ENCODE measurements at regions not wholly inside any gene's neighbourhood (a gene's known extent, or its start where the extent isn't known, plus 50 kb on each side); places are given as distances from the start of the nearest gene placed in this dataset.

DNA sequence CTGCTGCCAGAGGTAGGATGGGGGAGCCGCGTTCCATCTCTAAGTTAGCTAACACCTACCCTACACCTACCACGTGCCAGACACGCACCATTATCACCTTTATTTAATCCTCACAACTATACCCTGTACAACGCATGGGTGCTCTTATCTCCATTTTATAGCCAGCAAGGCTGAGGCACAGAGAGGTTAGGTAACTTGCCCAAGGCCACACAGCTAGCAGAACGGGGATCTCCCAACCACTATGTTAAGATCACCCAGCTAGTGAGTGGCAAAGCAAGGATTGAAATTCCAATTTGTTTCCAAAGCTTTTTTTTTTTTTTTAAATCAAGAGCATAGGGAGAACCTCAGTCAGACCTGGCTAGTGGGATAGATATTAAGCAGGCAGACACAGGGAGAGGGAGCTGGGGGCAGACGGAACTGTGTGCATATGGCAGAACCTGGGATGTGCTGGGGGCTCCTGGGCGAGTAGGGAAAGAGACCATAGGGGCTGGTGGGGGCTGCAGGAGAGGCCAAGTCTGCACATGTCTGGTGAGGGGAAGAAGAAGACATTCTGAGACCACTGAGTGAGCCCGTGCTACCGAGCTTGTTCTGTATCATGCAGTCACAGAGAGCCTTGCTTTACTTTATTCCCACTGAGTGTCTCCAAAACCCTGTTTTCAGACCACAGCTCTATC is 196.3 kb upstream of the TPM1 start:
- DNase-seq (ENCODE audit: low spot score in 2 of 2) (no peak), ATAC-seq (no peak)
- Mint-ChIP-seq H3K4me3 (no peak overlapping the region), H3K36me3 (peaks cover 6% of the 10 kb centered on the region), H3K27ac (no peak overlapping the region), H3K9me3 (no peaks in the 10 kb centered on the region), H3K4me1 (no peaks in the 10 kb centered on the region)

DNA sequence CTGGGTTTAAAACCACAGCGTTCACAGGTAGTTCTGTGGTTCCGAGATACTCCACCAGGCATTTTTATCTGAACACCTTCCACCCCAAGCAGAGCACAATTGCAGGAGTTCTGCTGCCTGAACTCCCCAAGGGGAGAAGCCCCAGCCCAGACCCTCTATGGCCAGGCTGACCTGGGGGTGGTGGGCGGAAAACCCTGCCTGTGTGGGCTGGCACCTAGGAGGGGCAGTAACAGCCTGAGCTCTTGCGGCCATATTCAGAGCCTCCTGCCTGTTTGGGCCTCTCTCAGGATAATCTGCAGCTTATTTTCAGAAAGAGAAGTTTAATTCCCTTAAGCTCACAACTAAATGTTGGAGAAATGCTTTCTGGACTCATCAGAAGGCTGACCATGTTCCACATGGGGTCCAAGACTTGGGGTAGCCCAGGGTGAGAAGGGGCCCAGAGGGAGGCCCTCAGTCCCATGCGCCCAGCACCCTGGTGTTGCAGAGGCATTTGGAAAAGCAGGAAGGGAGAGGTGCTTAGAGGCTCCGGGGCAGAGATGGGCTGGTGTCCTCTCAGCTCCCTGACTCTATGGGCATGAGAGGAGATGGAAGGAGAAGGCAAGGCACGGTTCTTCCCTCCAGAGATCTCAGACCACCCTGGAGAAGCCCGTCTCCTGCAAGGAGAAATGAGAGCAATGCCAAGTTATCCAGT is 195.6 kb upstream of the TPM1 start:
- ATAC-seq (no peak), DNase-seq (ENCODE audit: low spot score in 2 of 2) (no peak)
- Mint-ChIP-seq H3K9me3 (no peaks in the 10 kb centered on the region), H3K27ac (no peak overlapping the region), H3K4me3 (no peak overlapping the region), H3K4me1 (no peaks in the 10 kb centered on the region), H3K36me3 (peaks cover 6% of the 10 kb centered on the region)

DNA sequence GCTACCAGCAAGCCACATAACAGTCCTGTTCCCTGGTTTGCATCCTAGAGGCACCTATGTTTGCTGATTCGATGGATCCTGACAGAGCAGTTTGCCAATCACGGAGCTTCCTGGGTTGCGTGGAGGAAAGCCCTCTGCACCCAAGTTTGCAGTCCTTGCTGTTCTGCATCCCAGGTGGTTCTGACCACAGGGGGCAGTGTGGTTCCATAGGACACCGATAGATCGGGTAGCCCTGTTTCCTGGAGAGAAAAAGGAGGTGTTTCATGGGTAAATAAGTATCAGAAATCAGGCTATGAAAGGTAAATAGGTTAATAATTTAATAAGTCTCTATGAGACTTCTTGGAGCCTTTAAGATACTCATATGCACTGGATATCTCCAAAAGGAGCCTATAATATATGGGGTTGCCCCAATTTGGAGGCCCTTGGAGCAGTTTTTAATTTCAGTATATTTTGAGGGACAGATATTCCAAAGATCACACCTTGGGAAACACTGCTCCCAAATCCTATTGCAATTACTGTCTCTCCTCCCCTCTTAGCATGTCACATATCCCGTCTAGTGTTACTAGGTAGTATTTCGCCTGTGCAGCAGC is 194.6 kb upstream of the TPM1 start:
- ATAC-seq (peak; percentile 44), DNase-seq (ENCODE audit: low spot score in 2 of 2) (peak; percentile 38 to 69)
- Mint-ChIP-seq H3K27ac (no peak overlapping the region), H3K4me1 (no peaks in the 10 kb centered on the region), H3K9me3 (no peaks in the 10 kb centered on the region), H3K4me3 (no peak overlapping the region), H3K36me3 (peaks cover 6% of the 10 kb centered on the region)

- Mint-ChIP-seq H3K36me3 (peaks cover 6% of the 10 kb centered on the region), H3K9me3 (no peaks in the 10 kb centered on the region), H3K4me3 (no peak overlapping the region), H3K27ac (no peak overlapping the region), H3K4me1 (no peaks in the 10 kb centered on the region)
- ATAC-seq (no peak), DNase-seq (ENCODE audit: low spot score in 2 of 2) (no peak)
These were observed 193.9 kb upstream of the TPM1 start for GRCh38 chr15:62848632-62849050.

GRCh38 chr15:62849316-62850106 is 193.0 kb upstream of the TPM1 start:
- Mint-ChIP-seq H3K4me1 (no peaks in the 10 kb centered on the region), H3K27ac (no peak overlapping the region), H3K4me3 (no peak overlapping the region), H3K36me3 (peaks cover 6% of the 10 kb centered on the region), H3K9me3 (no peaks in the 10 kb centered on the region)
- ATAC-seq, result no peak
- DNase-seq (ENCODE audit: low spot score in 2 of 2), result no peak

GRCh38 chr15:62850318-62850717 is 192.2 kb upstream of the TPM1 start:
- DNase-seq (ENCODE audit: low spot score in 2 of 2), result no peak
- no peaks in the 10 kb centered on the region for H3K4me1 Mint-ChIP-seq
- no peak overlapping the region for H3K4me3 Mint-ChIP-seq
- no peaks in the 10 kb centered on the region for H3K9me3 Mint-ChIP-seq
- no peak for ATAC-seq
- H3K36me3 Mint-ChIP-seq, result peaks cover 6% of the 10 kb centered on the region
- H3K27ac Mint-ChIP-seq, result no peak overlapping the region

- peaks cover 6% of the 10 kb centered on the region for H3K36me3 Mint-ChIP-seq
- H3K9me3 Mint-ChIP-seq, result no peaks in the 10 kb centered on the region
- DNase-seq (ENCODE audit: low spot score in 2 of 2), result no peak
- no peak for ATAC-seq
- no peak overlapping the region for H3K4me3 Mint-ChIP-seq
- H3K4me1 Mint-ChIP-seq, result no peaks in the 10 kb centered on the region
- H3K27ac Mint-ChIP-seq, result no peak overlapping the region
These were observed 191.7 kb upstream of the TPM1 start for GRCh38 chr15:62850791-62851291.

DNA sequence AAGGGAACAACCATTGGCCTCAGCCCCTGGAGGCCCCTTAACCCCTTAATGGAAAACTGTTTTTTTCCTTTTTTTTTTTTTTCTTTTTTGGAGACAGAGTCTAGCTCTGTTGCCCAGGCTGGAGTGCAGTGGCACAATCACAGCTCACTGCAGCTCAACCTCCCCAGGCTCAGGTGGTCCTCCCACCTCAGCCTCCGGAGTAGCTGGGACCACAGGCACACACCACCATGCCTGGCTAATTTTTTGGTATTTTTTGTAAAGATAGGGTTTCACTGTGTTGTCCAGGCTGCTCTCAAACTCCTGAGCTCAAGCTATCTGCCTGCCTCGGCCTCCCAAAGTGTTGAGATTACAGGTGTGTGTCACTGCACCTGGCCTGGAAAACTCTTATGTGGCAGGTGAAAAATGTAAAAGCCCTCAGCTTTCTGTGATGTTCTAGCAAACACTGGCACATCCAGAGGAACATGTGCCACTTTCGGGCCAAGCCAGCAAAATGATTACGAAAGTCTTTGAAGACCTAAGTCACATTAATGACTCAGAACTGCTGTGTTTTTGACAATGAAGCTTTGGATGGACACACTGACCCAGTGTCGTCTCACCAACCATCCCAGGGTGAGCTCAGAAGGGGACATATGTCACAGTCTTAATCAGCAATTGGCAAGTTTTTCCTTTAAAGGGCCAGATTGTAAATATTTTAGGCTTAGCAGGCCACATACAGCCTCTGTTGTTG is 189.3 kb upstream of the TPM1 start:
- no peak for DNase-seq (ENCODE audit: low spot score in 2 of 2)

GRCh38 chr15:62853841-62854225 is 188.7 kb upstream of the TPM1 start:
- Mint-ChIP-seq H3K4me3 (no peak overlapping the region), H3K4me1 (peaks cover 20% of the 10 kb centered on the region), H3K27ac (no peak overlapping the region), H3K36me3 (no peaks in the 10 kb centered on the region), H3K9me3 (no peaks in the 10 kb centered on the region)
- DNase-seq (ENCODE audit: low spot score in 2 of 2) (no peak), ATAC-seq (no peak)

More for the DNA sequence above, 189.3 kb upstream of the TPM1 start:
- H3K4me1 Mint-ChIP-seq, result peaks cover 17% of the 10 kb centered on the region
- no peak overlapping the region for H3K27ac Mint-ChIP-seq
- no peaks in the 10 kb centered on the region for H3K36me3 Mint-ChIP-seq
- no peak for ATAC-seq
- H3K4me3 Mint-ChIP-seq, result no peak overlapping the region
- no peaks in the 10 kb centered on the region for H3K9me3 Mint-ChIP-seq

GRCh38 chr15:62854420-62855084 is 188.0 kb upstream of the TPM1 start:
- Mint-ChIP-seq H3K4me1 (peaks cover 20% of the 10 kb centered on the region), H3K36me3 (no peaks in the 10 kb centered on the region), H3K27ac (no peak overlapping the region), H3K4me3 (no peak overlapping the region), H3K9me3 (no peaks in the 10 kb centered on the region)
- DNase-seq (ENCODE audit: low spot score in 2 of 2), result no peak
- ATAC-seq, result no peak

GRCh38 chr15:62855085-62855476 is 187.5 kb upstream of the TPM1 start:
- no peaks in the 10 kb centered on the region for H3K9me3 Mint-ChIP-seq

DNA sequence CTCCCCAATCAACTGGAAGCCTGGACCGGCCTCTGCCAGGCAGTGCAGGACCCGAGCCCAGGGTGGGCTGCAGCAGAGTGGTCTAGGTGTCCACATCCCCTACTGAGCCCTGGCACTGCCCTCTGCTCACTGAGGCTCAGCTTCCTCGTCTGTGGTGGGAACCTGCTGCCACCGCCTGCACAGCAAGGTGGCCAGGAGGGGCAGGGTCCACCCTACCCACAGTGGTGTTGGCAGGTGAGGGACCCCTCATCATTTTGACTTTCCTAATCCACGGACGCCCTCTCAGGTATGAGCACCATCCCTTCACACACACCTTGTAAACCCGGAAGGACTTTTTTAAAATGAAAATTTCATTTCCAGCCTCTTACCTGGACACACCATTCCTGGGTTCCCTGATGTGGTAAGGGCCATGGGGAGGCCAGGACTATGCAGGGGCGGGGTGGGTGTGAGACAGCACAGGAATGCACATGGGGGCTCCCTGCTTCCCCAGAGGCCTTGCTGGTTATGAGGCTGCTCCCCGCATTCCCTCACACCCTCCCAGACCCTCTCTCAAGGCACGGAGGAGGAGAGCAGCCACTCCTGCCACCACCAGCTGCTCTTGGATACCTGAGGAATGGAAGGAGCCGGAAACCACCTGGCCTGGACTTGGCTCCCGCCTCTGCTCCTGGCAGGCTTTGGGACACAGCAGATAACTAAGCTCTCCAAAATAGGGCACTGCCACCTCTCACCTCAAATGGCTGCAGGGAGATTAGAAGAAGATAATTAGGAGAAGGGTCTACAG is 185.9 kb upstream of the TPM1 start:
- Mint-ChIP-seq H3K4me3 (no peak overlapping the region), H3K27ac (no peak overlapping the region), H3K36me3 (no peaks in the 10 kb centered on the region), H3K4me1 (peaks cover 20% of the 10 kb centered on the region), H3K9me3 (no peaks in the 10 kb centered on the region)
- ATAC-seq (no peak), DNase-seq (ENCODE audit: low spot score in 2 of 2) (no peak)

More at GRCh38 chr15:62855085-62855476, 187.5 kb upstream of the TPM1 start:
- ATAC-seq (no peak), DNase-seq (ENCODE audit: low spot score in 2 of 2) (no peak)
- H3K4me3 Mint-ChIP-seq, result no peak overlapping the region
- no peak overlapping the region for H3K27ac Mint-ChIP-seq
- H3K4me1 Mint-ChIP-seq, result peaks cover 20% of the 10 kb centered on the region
- H3K36me3 Mint-ChIP-seq, result no peaks in the 10 kb centered on the region

- no peaks in the 10 kb centered on the region for H3K36me3 Mint-ChIP-seq
- DNase-seq (ENCODE audit: low spot score in 2 of 2) (peak; percentile 4 to 61), ATAC-seq (peak; percentile 96)
- peaks cover 20% of the 10 kb centered on the region for H3K4me1 Mint-ChIP-seq
- peak overlapping the region; percentile 29 for H3K4me3 Mint-ChIP-seq
- H3K27ac Mint-ChIP-seq, result peak overlapping the region; percentile 61
- no peaks in the 10 kb centered on the region for H3K9me3 Mint-ChIP-seq
These were observed 185.1 kb upstream of the TPM1 start for GRCh38 chr15:62857411-62857853.

DNA sequence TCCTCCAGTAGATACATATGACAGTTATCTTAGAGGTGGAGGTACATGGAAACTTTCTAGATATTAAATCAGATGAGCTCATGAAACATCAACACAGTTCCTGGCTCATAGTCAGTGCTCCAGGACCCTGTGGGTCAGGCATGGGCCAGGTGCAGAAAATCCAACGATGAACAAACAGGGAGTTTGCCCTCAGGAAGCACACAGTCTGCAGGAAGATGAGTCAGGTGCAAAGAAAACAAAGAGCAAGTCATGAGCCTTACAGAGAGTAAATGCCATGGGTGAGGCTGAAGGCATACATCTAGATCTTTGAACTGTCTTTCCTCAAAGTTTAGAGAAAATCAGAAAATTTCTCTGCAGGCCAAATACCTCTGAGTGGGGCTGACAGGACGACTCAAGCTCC is 184.2 kb upstream of the TPM1 start:
- no peak for ATAC-seq
- DNase-seq (ENCODE audit: low spot score in 2 of 2), result no peak
- H3K4me3 Mint-ChIP-seq, result no peak overlapping the region
- no peaks in the 10 kb centered on the region for H3K9me3 Mint-ChIP-seq
- H3K4me1 Mint-ChIP-seq, result peaks cover 20% of the 10 kb centered on the region
- H3K36me3 Mint-ChIP-seq, result no peaks in the 10 kb centered on the region
- H3K27ac Mint-ChIP-seq, result no peak overlapping the region

Measured in stimulated activated effector memory CD8-positive, alpha-beta T cell treated with anti-CD3 and anti-CD28 coated beads, Interleukin-12 subunit alpha, Interleukin-12 subunit beta, amount 100 ng/mL, for 72 hours (primary cell).